BJ (cell line): ENCODE measurements at regions not wholly inside any gene's neighbourhood (a gene's known extent, or its start where the extent isn't known, plus 50 kb on each side); places are given as distances from the start of the nearest gene placed in this dataset.

Experiments used
- CTCF ChIA-PET: fragments of 350-600 bp; formaldehyde crosslinking; extraction: SDS; loops from one replicate; lab custom pipeline; 2021; ENCODE audit warnings: antibody characterized with exemption, inconsistent platforms; lab: Yijun Ruan, JAX
- POLR2A ChIA-PET: fragments of 300-600 bp; sonication (Branson Sonifier 250); formaldehyde crosslinking; extraction: SDS; loops from one replicate; lab custom pipeline; 2021; ENCODE audit warnings: antibody characterized with exemption; lab: Charles Lee
- DNase-seq: peaks from one replicate; pipeline ENCODE4 v3.0.0-alpha.2; 2011; ENCODE audit warnings: low read depth
- H3K27me3 ChIP-seq: 2 replicates; pipeline ENCODE4 v1.6.0; 2011; ENCODE audit warnings: low read length; ENCODE audit not compliant: control insufficient read depth, insufficient read depth
- H3K36me3 ChIP-seq: 2 replicates; pipeline ENCODE4 v1.5.1; 2011; ENCODE audit warnings: low read length; ENCODE audit not compliant: control insufficient read depth, insufficient read depth
- H3K4me3 ChIP-seq: 2 replicates; pipeline ENCODE4 v1.5.1; 2011; ENCODE audit warnings: low read depth, mild to moderate bottlenecking, control low read depth, low read length
- CTCF ChIP-seq: IDR thresholded peaks from 2 replicates; pipeline ENCODE4 v1.5.1; 2011; ENCODE audit warnings: low read depth, mild to moderate bottlenecking, control low read depth, inconsistent platforms, low read length, moderate library complexity; ENCODE audit not compliant: insufficient read depth

- ChIA-PET POLR2A (no interaction called here), CTCF (no interaction called here)
These were observed 540.3 kb downstream of the PCDH18 start for GRCh38 chr4:136992032-136992431.

GRCh38 chr4:136985683-136986082 lies 546.6 kb downstream of the PCDH18 start:
- no peak overlapping the region for H3K4me3 ChIP-seq
- TF ChIP-seq CTCF = no peak
- no peaks in the 10 kb centered on the region for H3K27me3 ChIP-seq
- DNase-seq = no peak
- H3K36me3 ChIP-seq = no peaks in the 10 kb centered on the region
- POLR2A ChIA-PET = no interaction called here
- CTCF ChIA-PET = no interaction called here

More at GRCh38 chr4:136992032-136992431, 540.3 kb downstream of the PCDH18 start:
- no peak for DNase-seq
- Histone ChIP-seq H3K27me3 (no peaks in the 10 kb centered on the region), H3K4me3 (no peak overlapping the region), H3K36me3 (no peaks in the 10 kb centered on the region)
- TF ChIP-seq CTCF = no peak

DNA sequence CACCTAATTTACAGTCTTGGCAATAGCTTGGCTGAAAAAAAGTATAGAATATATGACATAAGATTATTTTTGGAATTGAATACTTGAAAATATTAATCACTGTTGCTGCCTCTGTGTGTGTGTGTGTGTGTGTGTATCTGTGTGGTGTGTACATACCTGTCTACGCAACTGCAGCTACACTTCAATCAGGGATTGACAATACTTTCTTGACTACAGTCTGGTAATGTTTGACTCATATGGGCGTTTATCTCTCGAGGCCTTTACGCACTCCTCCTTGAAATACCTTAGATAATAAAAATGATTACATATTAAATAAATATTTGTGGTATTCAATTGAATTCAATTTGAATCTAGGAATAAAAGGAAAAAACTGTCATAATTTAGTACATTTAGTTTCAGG lies 565.2 kb downstream of the PCDH18 start:
- H3K4me3 ChIP-seq = no peak overlapping the region
- no peak for TF ChIP-seq CTCF
- ChIA-PET CTCF (no interaction called here), POLR2A (no interaction called here)
- H3K27me3 ChIP-seq = no peaks in the 10 kb centered on the region
- no peaks in the 10 kb centered on the region for H3K36me3 ChIP-seq
- no peak for DNase-seq

- Histone ChIP-seq H3K4me3 (no peak overlapping the region), H3K27me3 (no peaks in the 10 kb centered on the region), H3K36me3 (no peaks in the 10 kb centered on the region)
- no peak for DNase-seq
- ChIA-PET CTCF (no interaction called here), POLR2A (no interaction called here)
- no peak for TF ChIP-seq CTCF
These were observed 566.8 kb downstream of the PCDH18 start for GRCh38 chr4:136965478-136965877.

DNA sequence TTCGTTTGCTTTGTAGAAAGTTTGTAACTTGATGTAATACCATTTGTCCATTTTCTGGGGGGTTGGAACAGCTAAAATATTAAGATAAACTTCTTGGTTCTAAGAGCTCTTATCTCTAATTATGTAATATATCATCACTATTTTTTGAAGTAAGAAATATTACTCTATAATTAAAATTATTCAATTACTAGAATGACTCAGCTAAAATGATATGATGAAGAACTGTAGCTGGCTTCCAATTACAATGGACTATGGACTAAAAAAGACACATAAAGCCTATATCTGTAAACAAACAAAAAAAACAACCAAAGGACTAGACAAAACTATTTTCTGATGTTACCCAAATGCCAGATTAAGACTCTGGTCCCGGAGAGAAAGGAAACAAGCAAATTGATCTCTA lies 569.4 kb downstream of the PCDH18 start:
- POLR2A ChIA-PET = no interaction called here
- CTCF ChIA-PET = no interaction called here
- Histone ChIP-seq H3K27me3 (no peaks in the 10 kb centered on the region), H3K36me3 (no peaks in the 10 kb centered on the region), H3K4me3 (no peak overlapping the region)
- TF ChIP-seq CTCF = no peak
- no peak for DNase-seq
